RWPE1 (cell line): ENCODE measurements at regions not wholly inside any gene's neighbourhood (a gene's known extent, or its start where the extent isn't known, plus 50 kb on each side); places are given as distances from the start of the nearest gene placed in this dataset.

Experiments used
- CTCF ChIA-PET: fragments of 350-600 bp; sonication (Branson Sonifier 250); formaldehyde crosslinking; extraction: SDS; loops from one replicate; lab custom pipeline; 2021; lab: Yijun Ruan, JAX
- POLR2A ChIA-PET: fragments of 400-600 bp; formaldehyde crosslinking; extraction: SDS; loops from one replicate; lab custom pipeline; 2020; ENCODE audit warnings: antibody characterized with exemption; ENCODE audit not compliant: low non-redundant PET; lab: Yijun Ruan, JAX
- DNase-seq: peaks from one replicate; pipeline ENCODE4 v3.0.0; 2012; ENCODE audit warnings: low spot score
- H3K27ac ChIP-seq: fragments of 450-650 bp; 2 replicates; pipeline ENCODE4 v1.5.1; 2017
- CTCF ChIP-seq: fragments of 450-650 bp; conservative IDR thresholded peaks from 2 replicates; pipeline ENCODE4 v1.5.1; 2017; ENCODE audit warnings: low read depth, mild to moderate bottlenecking

GRCh38 chr6:71496018-71496721, 207.6 kb downstream of the OGFRL1 start:
- ChIA-PET POLR2A (no interaction called here), CTCF (interaction anchor here (0.6 kb wide), 1 partner anchor 47 kb away, joined by 3 read pairs; no protein-coding TSS in a partner anchor)
- TF ChIP-seq CTCF: no peak
- H3K27ac ChIP-seq: no peak overlapping the region
- DNase-seq: no peak

- TF ChIP-seq CTCF: no peak
- CTCF ChIA-PET: interaction anchor here (0.6 kb wide), 1 partner anchor 47 kb away, joined by 3 read pairs; no protein-coding TSS in a partner anchor
- POLR2A ChIA-PET: no interaction called here
- DNase-seq: no peak
- H3K27ac ChIP-seq: no peak overlapping the region
Observed at GRCh38 chr6:71496722-71497033, 208.1 kb downstream of the OGFRL1 start.

GRCh38 chr6:71498638-71499037, 210.0 kb downstream of the OGFRL1 start:
- no peak overlapping the region for H3K27ac ChIP-seq
- no peak for TF ChIP-seq CTCF
- ChIA-PET POLR2A (no interaction called here), CTCF (interaction anchor here (0.7 to 0.9 kb wide), 3 partner anchors 17 to 331 kb away, joined by 3 to 4 read pairs (median 3); no protein-coding TSS in a partner anchor)
- no peak for DNase-seq

GRCh38 chr6:71499667-71500066, 211.1 kb downstream of the OGFRL1 start:
- ChIA-PET CTCF (interaction anchor here (0.7 kb wide), 1 partner anchor 871 kb away, joined by 3 read pairs; no protein-coding TSS in a partner anchor), POLR2A (no interaction called here)
- TF ChIP-seq CTCF: no peak
- no peak overlapping the region for H3K27ac ChIP-seq
- DNase-seq: no peak

- ChIA-PET CTCF (interaction anchor here (0.7 kb wide), 1 partner anchor 69 kb away, joined by 4 read pairs; no protein-coding TSS in a partner anchor), POLR2A (no interaction called here)
- no peak overlapping the region for H3K27ac ChIP-seq
- no peak for TF ChIP-seq CTCF
- DNase-seq: no peak
Observed at GRCh38 chr6:71502168-71502567, 213.6 kb downstream of the OGFRL1 start.

- DNase-seq: no peak
- ChIA-PET CTCF (no interaction called here), POLR2A (no interaction called here)
- TF ChIP-seq CTCF: no peak
- no peak overlapping the region for H3K27ac ChIP-seq
Observed at GRCh38 chr6:71502956-71503355, 214.3 kb downstream of the OGFRL1 start.
